ENCODE measurements at regions not wholly inside any gene's neighbourhood (a gene's known extent, or its start where the extent isn't known, plus 50 kb on each side); places are given as distances from the start of the nearest gene placed in this dataset.

DNA sequence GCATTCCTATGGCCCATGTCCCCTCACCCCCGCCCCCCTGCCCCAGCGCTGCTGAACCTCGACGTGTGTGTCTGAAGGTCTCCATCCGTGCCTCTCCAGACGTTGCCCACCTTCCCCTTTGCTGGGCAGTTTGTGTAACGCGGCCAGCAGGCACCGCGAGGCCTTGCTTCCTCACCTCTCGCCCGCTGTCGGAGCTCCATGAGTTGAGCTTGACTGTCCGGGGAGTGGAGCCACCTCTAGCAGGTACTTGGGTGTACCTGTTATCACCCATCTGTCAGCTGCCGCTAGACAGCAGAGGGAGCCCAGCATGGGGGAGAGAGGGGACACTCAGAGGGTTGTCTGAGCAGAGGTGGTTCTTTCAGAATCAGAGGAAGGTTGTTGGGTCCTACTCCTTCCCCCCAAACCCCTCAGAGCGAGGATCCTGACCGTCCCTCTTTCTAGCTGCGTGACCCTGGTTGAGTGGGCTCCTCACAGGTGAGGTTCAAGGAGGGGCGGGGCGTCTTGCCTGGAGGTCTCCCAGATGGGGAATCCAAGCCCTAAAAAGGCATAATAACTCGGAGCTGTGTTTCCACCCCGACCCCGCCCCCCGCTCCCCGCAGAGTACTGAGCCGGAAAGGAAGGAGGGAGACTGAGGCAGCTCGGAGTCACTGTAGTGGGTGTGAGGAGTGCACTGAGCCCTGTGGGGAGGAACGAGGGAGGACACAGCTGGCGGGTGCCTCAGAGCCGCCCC, 184.7 kb downstream of the C9orf50 start:
- TF ChIP-seq POLR2AphosphoS5 (IDR thresholded peaks at IDR 0.05): no peak
- TF ChIP-seq, protein P1, sequence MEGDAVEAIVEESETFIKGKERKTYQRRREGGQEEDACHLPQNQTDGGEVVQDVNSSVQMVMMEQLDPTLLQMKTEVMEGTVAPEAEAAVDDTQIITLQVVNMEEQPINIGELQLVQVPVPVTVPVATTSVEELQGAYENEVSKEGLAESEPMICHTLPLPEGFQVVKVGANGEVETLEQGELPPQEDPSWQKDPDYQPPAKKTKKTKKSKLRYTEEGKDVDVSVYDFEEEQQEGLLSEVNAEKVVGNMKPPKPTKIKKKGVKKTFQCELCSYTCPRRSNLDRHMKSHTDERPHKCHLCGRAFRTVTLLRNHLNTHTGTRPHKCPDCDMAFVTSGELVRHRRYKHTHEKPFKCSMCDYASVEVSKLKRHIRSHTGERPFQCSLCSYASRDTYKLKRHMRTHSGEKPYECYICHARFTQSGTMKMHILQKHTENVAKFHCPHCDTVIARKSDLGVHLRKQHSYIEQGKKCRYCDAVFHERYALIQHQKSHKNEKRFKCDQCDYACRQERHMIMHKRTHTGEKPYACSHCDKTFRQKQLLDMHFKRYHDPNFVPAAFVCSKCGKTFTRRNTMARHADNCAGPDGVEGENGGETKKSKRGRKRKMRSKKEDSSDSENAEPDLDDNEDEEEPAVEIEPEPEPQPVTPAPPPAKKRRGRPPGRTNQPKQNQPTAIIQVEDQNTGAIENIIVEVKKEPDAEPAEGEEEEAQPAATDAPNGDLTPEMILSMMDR (IDR thresholded peaks at IDR 0.05 in 8 of 11, conservative IDR thresholded peaks at IDR 0.05 in 3 of 11): no peak
